GM21360 (cell line): ENCODE measurements at regions not wholly inside any gene's neighbourhood (a gene's known extent, or its start where the extent isn't known, plus 50 kb on each side); places are given as distances from the start of the nearest gene placed in this dataset.
"Not testable (repeated sequence)": the region's sequence is repeated elsewhere in the genome, so short reads cannot be mapped to it uniquely, and the experiment has no call there.

ENCODE experiments used
- ATAC-seq: cut with Tn5 transposase; IDR thresholded peaks from one replicate; pipeline ENCODE4 v1.9.1; 2021; ENCODE audit warnings: mild to moderate bottlenecking, moderate library complexity; ENCODE audit not compliant: unreplicated experiment

- no peak for ATAC-seq
These were observed 173.4 kb downstream of the TMEM200C start for GRCh38 chr18:5721924-5722323.

GRCh38 chr18:5720132-5720531 is 175.2 kb downstream of the TMEM200C start:
- ATAC-seq = no peak

- no peak for ATAC-seq
These were observed 173.5 kb upstream of the EPB41L3 start for GRCh38 chr18:5717256-5717655.

GRCh38 chr18:5710676-5711075 is 166.9 kb upstream of the EPB41L3 start:
- ATAC-seq = no peak

GRCh38 chr18:5710235-5710634 is 166.4 kb upstream of the EPB41L3 start:
- no peak for ATAC-seq

GRCh38 chr18:5709476-5710095 is 165.8 kb upstream of the EPB41L3 start:
- ATAC-seq = no peak

GRCh38 chr18:5707586-5707985 is 163.8 kb upstream of the EPB41L3 start:
- ATAC-seq = no peak

- no peak for ATAC-seq
These were observed 161.6 kb upstream of the EPB41L3 start for GRCh38 chr18:5705393-5705792.

GRCh38 chr18:5704847-5705246 is 161.1 kb upstream of the EPB41L3 start:
- ATAC-seq = no peak

GRCh38 chr18:5702016-5702415 is 158.2 kb upstream of the EPB41L3 start:
- not testable (repeated sequence) for ATAC-seq

- ATAC-seq = no peak
These were observed 150.0 kb upstream of the EPB41L3 start for GRCh38 chr18:5693699-5694294.

GRCh38 chr18:5678779-5679406 is 135.1 kb upstream of the EPB41L3 start:
- no peak for ATAC-seq

GRCh38 chr18:5678278-5678677 is 134.5 kb upstream of the EPB41L3 start:
- ATAC-seq = no peak

GRCh38 chr18:5673616-5674015 is 129.8 kb upstream of the EPB41L3 start:
- no peak for ATAC-seq

GRCh38 chr18:5669585-5669984 is 125.8 kb upstream of the EPB41L3 start:
- ATAC-seq = no peak

GRCh38 chr18:5668087-5668715 is 124.4 kb upstream of the EPB41L3 start:
- ATAC-seq = no peak

- ATAC-seq = no peak
These were observed 123.6 kb upstream of the EPB41L3 start for GRCh38 chr18:5667356-5667755.

- no peak for ATAC-seq
These were observed 118.8 kb upstream of the EPB41L3 start for GRCh38 chr18:5662586-5663090.

- ATAC-seq = no peak
These were observed 117.4 kb upstream of the EPB41L3 start for GRCh38 chr18:5661179-5661578.

- ATAC-seq = no peak
These were observed 110.0 kb upstream of the EPB41L3 start for GRCh38 chr18:5653802-5654201.

- ATAC-seq = no peak
These were observed 107.9 kb upstream of the EPB41L3 start for GRCh38 chr18:5651736-5652135.

GRCh38 chr18:5649439-5649838 is 105.6 kb upstream of the EPB41L3 start:
- no peak for ATAC-seq
